NCI-H748 (cell line): ENCODE measurements at regions not wholly inside any gene's neighbourhood (a gene's known extent, or its start where the extent isn't known, plus 50 kb on each side); places are given as distances from the start of the nearest gene placed in this dataset.

ENCODE experiments used
- DNase-seq: peaks from one replicate; lab custom pipeline; 2025; ENCODE audit not compliant: unreplicated experiment; lab: John Stamatoyannopoulos, UW

DNA sequence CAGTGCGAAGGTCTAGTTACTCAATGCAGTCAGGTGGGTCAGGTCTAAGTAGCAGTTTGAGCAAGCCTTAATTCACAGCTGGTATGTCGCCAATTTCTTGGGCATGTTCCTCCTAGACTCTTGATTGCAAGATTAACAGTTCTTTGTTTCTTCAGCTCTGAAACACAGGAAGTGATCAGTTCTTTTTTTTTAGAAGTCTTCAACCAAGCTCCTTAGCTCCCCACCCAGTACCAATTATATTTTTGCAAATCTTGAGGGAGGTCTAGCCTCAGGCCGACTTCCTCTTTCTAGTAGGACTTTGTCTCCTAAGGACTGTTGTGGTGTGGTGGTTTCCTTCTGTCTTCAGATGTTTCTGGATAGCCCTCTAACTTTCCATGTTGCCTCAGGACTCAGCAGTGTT, 2054.2 kb downstream of the MAT2B start:
- DNase-seq, result no peak

GRCh38 chr5:165560648-165561047, 2055.2 kb downstream of the MAT2B start:
- DNase-seq, result no peak

DNA sequence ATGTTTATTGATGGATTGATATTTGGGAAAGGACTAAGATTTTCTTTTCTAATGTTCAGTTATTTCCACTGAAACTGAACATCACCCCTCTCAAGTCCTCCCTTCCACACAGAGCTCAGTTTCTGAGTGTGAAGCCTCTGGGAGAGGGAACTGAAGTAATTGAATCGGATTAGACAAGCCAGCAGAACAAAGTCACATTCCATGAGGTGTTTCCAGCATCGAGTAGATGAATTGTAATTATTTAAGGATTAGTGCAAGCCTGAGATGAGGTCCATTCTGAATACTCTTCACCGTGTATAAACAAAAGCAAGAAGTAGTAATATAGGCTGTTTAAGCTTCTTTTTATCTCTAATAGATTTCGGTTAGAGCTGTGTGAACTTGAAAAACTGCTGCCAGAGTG, 2060.5 kb downstream of the MAT2B start:
- no peak for DNase-seq

- DNase-seq, result no peak
Observed at GRCh38 chr5:165569551-165569950, 2064.1 kb downstream of the MAT2B start.

- no peak for DNase-seq
Observed at GRCh38 chr5:165573445-165573844, 2068.0 kb downstream of the MAT2B start.

DNA sequence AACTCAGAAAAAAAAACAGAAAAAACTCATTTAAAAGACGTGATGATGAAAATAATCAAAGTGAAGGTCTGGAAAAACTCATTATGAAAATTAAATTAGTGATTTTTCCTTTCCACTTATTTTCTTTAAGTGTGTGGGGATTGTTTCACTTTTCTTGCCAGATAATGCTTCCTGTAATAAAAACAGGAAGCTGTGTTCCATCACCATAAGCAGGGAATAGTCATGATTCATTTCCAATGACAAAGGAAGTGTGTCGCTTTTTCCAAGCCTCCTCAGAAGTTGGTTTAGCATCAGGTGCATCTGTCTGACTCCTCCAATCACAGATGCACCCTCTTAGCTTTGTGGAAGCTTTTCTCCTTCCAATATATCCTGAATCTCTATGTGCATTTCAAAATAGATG, 2068.7 kb downstream of the MAT2B start:
- no peak for DNase-seq

DNA sequence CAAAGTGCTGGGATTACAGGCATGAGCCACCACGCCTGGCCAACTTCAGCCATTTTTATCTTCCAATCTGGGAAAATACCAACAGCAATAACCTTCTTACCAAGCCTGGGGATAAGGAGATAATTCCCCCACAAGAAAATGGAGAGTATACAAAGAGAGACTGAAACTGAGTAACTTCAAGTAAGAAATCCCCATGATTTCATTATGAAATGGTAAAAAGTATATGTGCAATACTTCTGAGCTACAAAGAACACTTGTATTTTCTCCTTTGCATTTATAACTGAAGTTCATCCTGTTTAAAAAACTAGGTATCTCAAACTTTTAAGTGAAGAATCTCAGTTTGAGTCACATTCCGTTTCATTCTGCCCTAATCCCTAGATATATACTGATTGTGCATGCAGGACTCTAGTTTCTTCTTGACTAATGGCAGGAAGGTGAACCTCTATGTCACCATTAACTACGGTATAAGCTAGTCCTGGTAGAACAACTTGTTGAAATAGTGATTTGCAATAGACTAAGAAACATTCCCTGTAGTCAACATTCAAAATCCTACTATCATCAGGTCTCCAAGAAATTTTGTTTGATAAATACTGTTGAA, 2071.4 kb downstream of the MAT2B start:
- no peak for DNase-seq

DNA sequence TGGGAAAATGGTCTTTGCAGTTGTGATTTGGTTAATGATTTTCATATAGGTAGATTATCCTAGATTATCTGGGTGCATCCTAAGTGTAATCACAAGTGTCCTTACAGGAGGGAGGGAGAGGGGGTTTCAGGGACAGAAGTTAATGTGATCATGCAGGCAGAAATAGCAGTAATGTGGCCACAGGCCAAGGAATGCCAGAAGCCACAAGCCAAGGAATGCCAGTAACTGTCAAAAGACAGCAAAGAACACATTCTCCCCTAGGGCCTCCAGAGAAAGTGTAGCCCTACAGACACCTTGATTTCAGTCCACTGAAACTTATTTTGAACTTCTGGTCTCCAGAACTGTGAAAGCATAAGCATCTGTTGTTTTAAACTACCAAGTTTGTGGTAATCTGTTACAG, 2074.5 kb downstream of the MAT2B start:
- DNase-seq, result no peak

DNA sequence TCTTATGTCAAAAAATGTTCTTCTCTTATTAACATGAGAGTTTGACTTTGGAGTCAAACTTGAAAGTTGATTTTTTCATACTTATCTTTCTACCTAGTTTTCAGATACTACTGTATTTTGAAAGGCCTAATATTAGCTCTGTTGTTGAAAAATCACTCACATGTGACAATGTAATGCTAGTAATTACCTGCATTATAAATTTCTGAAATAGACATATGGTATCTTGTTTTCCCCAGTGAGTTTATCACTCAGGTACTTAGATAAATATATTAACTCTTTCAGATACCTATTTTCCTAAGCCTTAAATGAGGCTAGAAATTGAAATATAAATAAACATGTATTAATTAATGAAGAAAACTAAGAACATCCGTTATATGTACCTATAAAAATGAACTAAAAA, 2089.3 kb downstream of the MAT2B start:
- DNase-seq, result no peak

- DNase-seq, result no peak
Observed at GRCh38 chr5:165602529-165602928, 2097.1 kb downstream of the MAT2B start.

DNA sequence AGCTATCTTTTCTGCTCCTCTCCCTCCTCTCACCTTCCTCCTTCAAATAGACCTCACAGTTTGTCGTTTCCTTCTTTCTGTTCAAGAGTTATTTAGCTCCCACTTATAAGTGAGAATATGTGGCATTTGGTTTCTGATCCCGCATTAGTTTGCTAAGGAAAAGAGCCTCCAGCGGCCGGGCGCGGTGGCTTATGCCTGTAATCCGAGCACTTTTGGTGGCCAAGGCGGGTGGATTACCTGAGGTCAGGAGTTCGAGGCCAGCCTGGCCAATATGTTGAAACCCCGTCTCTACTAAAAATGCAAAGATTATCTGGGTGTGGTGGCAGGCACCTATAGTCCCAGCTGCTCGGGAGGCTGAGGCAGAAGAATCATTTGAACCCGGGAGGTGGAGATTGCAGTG, 2101.6 kb downstream of the MAT2B start:
- DNase-seq, result no peak

- DNase-seq, result no peak
Observed at GRCh38 chr5:165609871-165610270, 2104.5 kb downstream of the MAT2B start.

DNA sequence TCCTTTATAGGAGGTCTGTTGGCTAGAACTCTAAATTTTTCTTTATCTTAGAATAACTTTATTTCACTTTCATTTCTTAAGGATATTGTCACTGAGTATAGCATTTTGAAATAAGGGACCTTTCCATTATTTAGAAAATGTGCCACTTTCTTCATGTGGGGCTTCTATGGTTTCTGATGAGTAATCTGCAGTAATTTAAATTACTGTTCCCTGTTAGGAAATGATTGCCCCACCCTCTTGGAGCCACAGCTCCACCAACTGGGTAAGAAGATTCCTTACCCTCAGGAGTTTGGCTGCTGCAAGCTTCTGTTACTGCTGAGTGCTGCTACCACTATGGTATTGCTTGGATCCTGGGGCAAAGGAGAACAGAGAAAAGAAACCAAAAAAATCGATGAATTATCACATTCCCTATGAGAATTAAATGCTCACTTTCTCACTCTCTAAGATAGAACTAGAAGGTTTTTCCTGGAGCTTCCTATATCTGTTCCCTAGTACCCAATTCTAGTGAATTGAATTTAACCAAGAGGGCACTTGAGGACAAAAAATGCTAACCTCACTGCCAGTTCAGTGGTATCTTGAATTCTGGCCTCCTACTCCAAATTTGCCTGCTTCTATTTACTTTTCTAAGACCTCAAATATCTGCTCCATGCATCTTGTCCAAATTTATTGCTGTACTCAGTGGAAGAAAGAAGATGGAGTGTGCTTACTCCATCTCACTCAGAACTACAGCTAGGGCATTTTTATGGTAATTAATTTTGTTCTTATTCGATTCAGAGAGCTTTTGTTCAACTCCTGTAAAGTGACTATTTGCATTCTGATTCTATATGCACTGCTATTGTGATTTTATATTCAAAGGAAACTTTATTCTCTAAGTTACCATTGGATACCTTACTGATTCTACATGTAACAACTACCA, 2111.3 kb downstream of the MAT2B start:
- no peak for DNase-seq

GRCh38 chr5:165617491-165617890, 2112.1 kb downstream of the MAT2B start:
- no peak for DNase-seq

GRCh38 chr5:165620394-165620793, 2115.0 kb downstream of the MAT2B start:
- DNase-seq, result no peak

GRCh38 chr5:165622864-165623536, 2117.6 kb downstream of the MAT2B start:
- no peak for DNase-seq

GRCh38 chr5:165624166-165624946, 2118.9 kb downstream of the MAT2B start:
- no peak for DNase-seq

GRCh38 chr5:165626161-165626560, 2120.7 kb downstream of the MAT2B start:
- DNase-seq, result no peak

DNA sequence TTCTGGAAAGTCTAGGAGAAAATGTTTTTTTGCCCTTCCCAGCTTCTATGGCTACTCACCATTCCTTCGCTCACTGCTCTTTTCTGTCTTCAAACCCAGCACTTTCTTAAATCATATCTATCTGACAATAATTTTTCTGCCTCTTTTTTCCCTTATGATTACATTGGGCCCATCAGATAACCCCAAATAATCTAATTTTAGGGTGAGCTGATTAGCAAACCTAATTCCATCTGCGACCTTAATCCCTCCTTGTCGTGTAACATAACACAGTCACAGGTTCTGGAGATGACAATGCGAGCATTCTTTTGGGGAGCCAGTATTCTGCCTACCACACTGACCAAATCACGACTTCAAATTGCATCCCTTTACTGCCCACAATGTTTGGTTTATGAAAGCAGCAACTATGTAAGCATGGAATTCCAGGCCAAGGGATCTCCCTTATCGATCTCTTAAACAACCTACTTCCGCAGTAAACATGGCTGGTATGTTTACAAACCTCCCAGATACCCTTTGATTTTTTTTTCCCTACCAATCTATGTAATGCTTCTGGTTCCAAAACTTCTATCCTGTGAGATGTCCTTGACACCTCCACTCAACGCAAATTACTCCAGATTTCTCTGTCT, 2122.2 kb downstream of the MAT2B start:
- DNase-seq, result no peak

DNA sequence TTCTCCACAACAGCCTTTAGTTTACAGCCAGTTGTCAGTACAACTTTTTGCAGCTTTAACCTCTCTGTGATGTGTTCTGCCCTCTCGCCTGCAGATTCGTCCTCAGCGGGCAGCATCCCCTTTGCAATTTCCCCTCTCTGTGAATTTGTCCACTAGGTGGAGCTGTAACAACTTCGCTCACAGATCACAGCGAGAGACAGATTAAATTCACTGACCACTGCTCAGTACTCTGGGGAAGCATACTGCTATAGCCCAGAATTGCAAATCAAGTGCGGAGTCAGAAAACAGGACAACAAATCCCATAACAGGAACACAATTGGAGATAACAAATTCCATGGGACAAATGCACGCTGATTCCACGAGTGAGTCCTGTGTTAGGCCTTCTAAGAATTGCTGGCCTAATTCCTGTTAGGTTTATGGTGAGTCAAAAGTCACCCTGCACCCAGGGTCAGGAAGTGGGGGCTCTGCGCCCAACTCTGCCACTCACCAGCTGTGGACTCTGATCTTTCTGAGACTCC, 2124.9 kb downstream of the MAT2B start:
- peak; percentile 65 for DNase-seq

DNA sequence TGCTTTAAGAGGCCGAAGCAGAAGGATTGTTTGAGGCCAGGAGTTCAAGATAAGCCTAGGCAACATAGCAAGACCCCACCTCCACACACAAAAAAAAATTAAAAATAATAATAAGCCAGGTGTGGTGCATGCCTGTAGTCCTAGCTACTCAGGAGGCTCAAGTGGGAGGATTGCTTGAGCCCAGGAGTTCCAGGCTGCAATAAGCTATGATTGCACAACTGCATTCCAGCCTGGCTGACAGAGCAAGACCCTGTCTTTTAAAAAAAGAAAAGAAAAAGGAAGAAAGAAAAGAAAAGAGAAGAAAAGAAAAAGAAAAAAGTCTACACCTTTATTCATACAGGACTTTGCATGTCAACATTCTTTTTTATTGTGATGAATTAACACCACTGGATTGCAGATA, 2125.8 kb downstream of the MAT2B start:
- no peak for DNase-seq
